Endothelial cell of umbilical vein (primary cell): ENCODE measurements at regions not wholly inside any gene's neighbourhood (a gene's known extent, or its start where the extent isn't known, plus 50 kb on each side); places are given as distances from the start of the nearest gene placed in this dataset.

Experiments
- BruUV-seq: library from RNA; stranded (reverse); fragments of 400-500 nt; replicated peaks from 2 replicates; lab custom pipeline; 2021; lab: Mats Ljungman, UMichigan
- CTCF ChIA-PET: fragments of 300-600, 350-600 bp; sonication (Branson Sonifier 250); formaldehyde crosslinking; loops from one replicate; lab custom pipeline; 2021; ENCODE audit warnings: antibody characterized with exemption, inconsistent platforms; lab: Charles Lee
- POLR2A ChIA-PET: fragments of 300-600, 350-600 bp; sonication (Branson Sonifier 250); formaldehyde crosslinking; loops from one replicate; lab custom pipeline; 2021; ENCODE audit warnings: antibody characterized with exemption, inconsistent platforms; lab: Charles Lee
- DNase-seq: peaks from one replicate; pipeline ENCODE4 v3.0.0-alpha.2; 2011; ENCODE audit warnings: low read depth, low spot score
- FAIRE-seq: peaks from 2 replicates; lab custom pipeline; 2011; peaks lifted over from hg19 to GRCh38; lab: Jason Lieb, UNC
- H2AFZ ChIP-seq: 2 replicates; pipeline ENCODE4 v1.6.0; 2012; ENCODE audit warnings: low read depth, low read length, control low read depth, inconsistent platforms
- H3K27ac ChIP-seq: 2 replicates; pipeline ENCODE4 v1.5.1; 2011; ENCODE audit warnings: low read depth, mild to moderate bottlenecking, control low read depth, low read length, moderate library complexity; ENCODE audit not compliant: insufficient read depth
- H3K27me3 ChIP-seq, 2 experiments: 2 replicates each; pipeline versions ENCODE4 v1.6.0 to v1.6.1; 2011; ENCODE audit warnings: low read length in 2 of 2, mixed read lengths in 1 of 2; ENCODE audit not compliant: control insufficient read depth in 2 of 2, insufficient read depth in 2 of 2
- H3K36me3 ChIP-seq, 2 experiments: 2 replicates in 1 of 2; 3 replicates in 1 of 2; pipeline ENCODE4 v1.5.1; 2011; ENCODE audit warnings: low read length in 2 of 2, mild to moderate bottlenecking in 1 of 2, moderate library complexity in 1 of 2; ENCODE audit not compliant: control insufficient read depth in 2 of 2, insufficient read depth in 2 of 2; ENCODE audit errors: extremely low read depth in 1 of 2
- H3K4me1 ChIP-seq: 3 replicates; pipeline ENCODE4 v1.5.1; 2011; ENCODE audit warnings: mild to moderate bottlenecking, low read length; ENCODE audit not compliant: control insufficient read depth, insufficient read depth; ENCODE audit errors: extremely low read depth
- H3K4me2 ChIP-seq: 2 replicates; pipeline ENCODE4 v1.6.1; 2011; ENCODE audit warnings: low read length, control low read depth, mixed read lengths; ENCODE audit not compliant: insufficient read depth
- H3K4me3 ChIP-seq, 3 experiments: fragments of 200-600 bp in 1 of 3; sonication (generic), shearing (Covaris generic) in 1 of 3; replicated peaks in 1 of 3; 2 replicates each; pipeline ENCODE4 v1.5.1; 2011 to 2016; ENCODE audit warnings: control low read depth in 3 of 3, low read length in 3 of 3, mild to moderate bottlenecking in 2 of 3, inconsistent platforms in 1 of 3, low read depth in 1 of 3, moderate library complexity in 1 of 3; ENCODE audit not compliant: insufficient read depth in 1 of 3
- H3K79me2 ChIP-seq: 2 replicates; pipeline ENCODE4 v1.6.0; 2012; ENCODE audit warnings: low read length, inconsistent platforms; ENCODE audit not compliant: control insufficient read depth, insufficient read depth
- H3K9ac ChIP-seq: replicated peaks from 2 replicates; pipeline ENCODE3; 2011; ENCODE audit warnings: low read length, control low read depth; ENCODE audit not compliant: insufficient read depth; ENCODE audit errors: extremely low read depth
- H3K9me1 ChIP-seq: replicated peaks from 3 replicates; pipeline ENCODE4 v1.6.0; 2011; ENCODE audit warnings: mild to moderate bottlenecking, low read length; ENCODE audit not compliant: control insufficient read depth, insufficient read depth; ENCODE audit errors: extremely low read depth
- H3K9me3 ChIP-seq: replicated peaks from 2 replicates; pipeline ENCODE4 v1.5.1; 2012; ENCODE audit warnings: low read length, inconsistent platforms; ENCODE audit not compliant: control insufficient read depth, insufficient read depth
- H4K20me1 ChIP-seq: replicated peaks from 2 replicates; pipeline ENCODE3; 2011; ENCODE audit warnings: mild to moderate bottlenecking, low read length; ENCODE audit not compliant: control insufficient read depth, insufficient read depth; ENCODE audit errors: extremely low read depth
- CTCF ChIP-seq, 2 donors: IDR thresholded peaks; 1 replicate in 1 of 2; 2 replicates in 1 of 2; pipeline ENCODE4 v1.5.1; 2011; ENCODE audit warnings: low read length in 2 of 2, mild to moderate bottlenecking in 2 of 2, moderate library complexity in 2 of 2, control low read depth in 1 of 2, inconsistent platforms in 1 of 2, low read depth in 1 of 2; ENCODE audit not compliant: insufficient read depth in 1 of 2; ENCODE audit errors: extremely low read depth in 1 of 2
- EZH2 ChIP-seq: IDR thresholded peaks from 2 replicates; pipeline ENCODE4 v1.6.1; 2012; ENCODE audit warnings: borderline replicate concordance, low read depth, mild to moderate bottlenecking, moderate library complexity, low read length, inconsistent platforms; ENCODE audit not compliant: severe bottlenecking
- FOS ChIP-seq: IDR thresholded peaks from 2 replicates; pipeline ENCODE4 v1.6.1; 2011; ENCODE audit warnings: mild to moderate bottlenecking, low read length, moderate library complexity, borderline replicate concordance; ENCODE audit not compliant: insufficient read depth
- GATA2 ChIP-seq: IDR thresholded peaks from 2 replicates; pipeline ENCODE4 v1.7.0; 2011; ENCODE audit warnings: low read depth, mild to moderate bottlenecking, moderate library complexity, mixed read lengths, low read length; ENCODE audit not compliant: insufficient read length, insufficient read depth
- JUN ChIP-seq: IDR thresholded peaks from 2 replicates; pipeline ENCODE4 v1.6.1; 2011; ENCODE audit warnings: borderline replicate concordance, low read depth; ENCODE audit not compliant: insufficient read length, insufficient read depth
- MYC ChIP-seq: IDR thresholded peaks from one replicate; pipeline ENCODE4 v1.6.1; 2011; ENCODE audit warnings: mild to moderate bottlenecking, low read depth, low read length
- POLR2A ChIP-seq: IDR thresholded peaks from 2 replicates; pipeline ENCODE4 v1.6.1; 2012; ENCODE audit warnings: low read depth, mild to moderate bottlenecking, control low read depth, low read length
- POLR2AphosphoS5 ChIP-seq: IDR thresholded peaks from 2 replicates; pipeline ENCODE4 v1.6.1; 2012; ENCODE audit warnings: low read depth, mild to moderate bottlenecking, control low read depth, low read length, moderate library complexity; ENCODE audit not compliant: insufficient read depth
- dilution Hi-C: fragments of 300-500 bp; cut with MboI; formaldehyde crosslinking; loops from one replicate; pipeline ENCODE4 v1.15.0; 2019; ENCODE audit warnings: low sequenced_read_pairs; ENCODE audit not compliant: extremely low pct_ligation_motif_present
- intact Hi-C: fragments of 100-400 bp; cut with micrococcal nuclease; formaldehyde crosslinking; loops from one replicate; pipeline ENCODE4 v1.10.0; 2022
- TF ChIP-seq, protein P1 (sequence below): IDR thresholded peaks from 2 replicates; pipeline ENCODE4 v1.6.1; 2011; ENCODE audit not compliant: insufficient read depth, insufficient read length

GRCh38 chr4:181416966-181417365 is 826.2 kb upstream of the TENM3 start:
- intact Hi-C loops (no loop called here), dilution Hi-C loops (no loop called here)
- Histone ChIP-seq H3K4me2 (no peak overlapping the region), H3K79me2 (no peaks in the 10 kb centered on the region), H3K4me1 (no peaks in the 10 kb centered on the region), H3K4me3 (no peak overlapping the region), H3K9ac (no peak overlapping the region), H3K27ac (no peak overlapping the region), H3K36me3 (no peaks in the 10 kb centered on the region), H3K9me1 (no peaks in the 10 kb centered on the region), H3K9me3 (peaks cover 5% of the 10 kb centered on the region), H4K20me1 (no peaks in the 10 kb centered on the region), H3K27me3 (no peaks in the 10 kb centered on the region), H2AFZ (no peak overlapping the region)
- BruUV-seq, result no TSS peak
- no peak for DNase-seq
- CTCF ChIA-PET, result no interaction called here
- no peak for FAIRE-seq
- POLR2A ChIA-PET, result no interaction called here
- TF ChIP-seq EZH2 (no peak), CTCF (IDR thresholded peaks at IDR 0.05; ENCODE audit: extremely low read depth in 1 of 2, insufficient read depth in 1 of 2, low read depth in 1 of 2, low read length in 2 of 2) (no peak), POLR2A (no peak), POLR2AphosphoS5 (no peak)
- TF ChIP-seq, protein P1, sequence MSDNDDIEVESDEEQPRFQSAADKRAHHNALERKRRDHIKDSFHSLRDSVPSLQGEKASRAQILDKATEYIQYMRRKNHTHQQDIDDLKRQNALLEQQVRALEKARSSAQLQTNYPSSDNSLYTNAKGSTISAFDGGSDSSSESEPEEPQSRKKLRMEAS, result no peak

- no peaks in the 10 kb centered on the region for H3K79me2 ChIP-seq
- no TSS peak for BruUV-seq
- FAIRE-seq (no peak), DNase-seq (no peak)
- H3K4me3 ChIP-seq, result no peak overlapping the region
- no peaks in the 10 kb centered on the region for H3K27me3 ChIP-seq
- no peaks in the 10 kb centered on the region for H3K4me1 ChIP-seq
- H3K36me3 ChIP-seq, result no peaks in the 10 kb centered on the region
- no peak overlapping the region for H3K4me2 ChIP-seq
- intact Hi-C loops (no loop called here), dilution Hi-C loops (no loop called here)
- ChIA-PET CTCF (no interaction called here), POLR2A (no interaction called here)
- no peaks in the 10 kb centered on the region for H4K20me1 ChIP-seq
- no peak for TF ChIP-seq FOS
- no peak for TF ChIP-seq GATA2
- TF ChIP-seq JUN, result no peak
- no peak for TF ChIP-seq MYC
- no peak for TF ChIP-seq POLR2A
- TF ChIP-seq POLR2AphosphoS5, result no peak
- TF ChIP-seq, protein P1, result no peak
- TF ChIP-seq CTCF (IDR thresholded peaks at IDR 0.05; ENCODE audit: extremely low read depth in 1 of 2, insufficient read depth in 1 of 2, low read depth in 1 of 2, low read length in 2 of 2), result no peak
- TF ChIP-seq EZH2, result no peak
- no peak overlapping the region for H2AFZ ChIP-seq
- no peak overlapping the region for H3K27ac ChIP-seq
- peaks cover 5% of the 10 kb centered on the region for H3K9me3 ChIP-seq
- H3K9ac ChIP-seq, result no peak overlapping the region
- H3K9me1 ChIP-seq, result no peaks in the 10 kb centered on the region
Measured at GRCh38 chr4:181418496-181418895, 824.7 kb upstream of the TENM3 start.
